Lung (tissue), 11 donors: ENCODE measurements at regions not wholly inside any gene's neighbourhood (a gene's known extent, or its start where the extent isn't known, plus 50 kb on each side); places are given as distances from the start of the nearest gene placed in this dataset.

Source experiments
- ATAC-seq: fragments of 200-7000 bp; cut with Tn5 transposase; one replicate; pipeline ENCODE4 v1.9.1; 2020; ENCODE audit warnings: moderate number of reproducible peaks; ENCODE audit not compliant: insufficient read depth, low FRiP score
- DNase-seq, 3 donors: peaks; one replicate each; pipeline ENCODE4 v3.0.0-alpha.2; 2013 to 2017
- H3K27ac ChIP-seq, 2 donors: one replicate each; pipeline ENCODE4 v1.5.1; 2013; ENCODE audit warnings: mild to moderate bottlenecking in 2 of 2, moderate library complexity in 2 of 2, control low read depth in 1 of 2, inconsistent platforms in 1 of 2, low read depth in 1 of 2, low read length in 1 of 2
- H3K27me3 ChIP-seq, 3 donors: one replicate each; pipeline ENCODE4 v1.5.1; 2013; ENCODE audit warnings: low read length in 2 of 3; ENCODE audit not compliant: control insufficient read depth in 3 of 3, insufficient read depth in 3 of 3
- H3K36me3 ChIP-seq, 4 donors: one replicate each; pipeline ENCODE4 v1.5.1; 2013; ENCODE audit warnings: low read length in 4 of 4, mild to moderate bottlenecking in 1 of 4, moderate library complexity in 1 of 4; ENCODE audit not compliant: control insufficient read depth in 4 of 4, insufficient read depth in 4 of 4
- H3K4me1 ChIP-seq, 5 donors: one replicate each; pipeline ENCODE4 v1.5.1; 2013; ENCODE audit warnings: low read length in 5 of 5, mild to moderate bottlenecking in 2 of 5, moderate library complexity in 1 of 5; ENCODE audit not compliant: control insufficient read depth in 5 of 5, insufficient read depth in 5 of 5
- H3K4me3 ChIP-seq: one replicate; pipeline ENCODE4 v1.5.1; 2013; ENCODE audit warnings: mild to moderate bottlenecking, control low read depth, moderate library complexity
- H3K9ac ChIP-seq, 2 donors: one replicate each; pipeline ENCODE4 v1.5.1; 2013; ENCODE audit warnings: low read length in 2 of 2, control low read depth in 1 of 2; ENCODE audit not compliant: insufficient read depth in 1 of 2
- H3K9me3 ChIP-seq, 4 donors: one replicate each; pipeline ENCODE4 v1.5.1; 2013; ENCODE audit warnings: low read length in 3 of 4, mild to moderate bottlenecking in 1 of 4, moderate library complexity in 1 of 4; ENCODE audit not compliant: control insufficient read depth in 4 of 4, insufficient read depth in 3 of 4
- CTCF ChIP-seq: IDR thresholded peaks from 2 replicates; pipeline ENCODE4 v1.5.1; 2012; ENCODE audit warnings: mild to moderate bottlenecking; ENCODE audit errors: control extremely low read depth, extremely low read depth
- WGBS, 2 donors: extraction: QIAGEN DNeasy Blood & Tissue Kit; methylation state at CpG; one replicate each; pipeline ENCODE4 v1.1.7; 2013; 5-methylcytosine and 5-hydroxymethylcytosine counted together
- donor health status: control.
- donor health status: control.
- donor health status: Bipolar disorder and iron deficiency.
- donor health status: healthy.
- donor health status: DM: yes; HTN: yes; CAD: no.

- Histone ChIP-seq H3K36me3 (no peaks in the 10 kb centered on the region), H3K9me3 (peaks cover 0 to 2% (median 0%) of the 10 kb centered on the region in 4 donors), H3K4me1 (no peaks in the 10 kb centered on the region), H3K27me3 (no peaks in the 10 kb centered on the region), H3K9ac (no peak overlapping the region), H3K4me3 (no peak overlapping the region), H3K27ac (no peak overlapping the region)
- 63 to 87% methylated on average over 4 of the region's 4 CpGs for WGBS, 2 donors
- no peak for ATAC-seq
- no peak for DNase-seq
- no peak for TF ChIP-seq CTCF
Measured at GRCh38 chr11:32526760-32527159, 56.9 kb upstream of the EIF3M start.

- no peak for TF ChIP-seq CTCF
Measured at GRCh38 chr11:32511926-32512325, 71.7 kb upstream of the EIF3M start.

GRCh38 chr11:32510039-32510438, 73.6 kb upstream of the EIF3M start:
- Histone ChIP-seq H3K27me3 (no peaks in the 10 kb centered on the region), H3K4me1 (no peaks in the 10 kb centered on the region), H3K4me3 (no peak overlapping the region), H3K27ac (no peak overlapping the region), H3K9me3 (no peaks in the 10 kb centered on the region), H3K9ac (no peak overlapping the region), H3K36me3 (no peaks in the 10 kb centered on the region)
- no peak for ATAC-seq
- no peak for DNase-seq
- no peak for TF ChIP-seq CTCF
- WGBS, 2 donors, result 36 to 53% methylated on average over 3 of the region's 3 CpGs

More at GRCh38 chr11:32511926-32512325, 71.7 kb upstream of the EIF3M start:
- Histone ChIP-seq H3K4me3 (no peak overlapping the region), H3K36me3 (no peaks in the 10 kb centered on the region), H3K27ac (no peak overlapping the region), H3K27me3 (no peaks in the 10 kb centered on the region), H3K9ac (no peak overlapping the region), H3K9me3 (no peaks in the 10 kb centered on the region), H3K4me1 (no peaks in the 10 kb centered on the region)
- 31 to 43% methylated on average over 5 of the region's 5 CpGs for WGBS, 2 donors
- ATAC-seq, result no peak
- DNase-seq, result no peak

GRCh38 chr11:32508780-32509179, 73.4 kb upstream of the WT1 start:
- Histone ChIP-seq H3K9me3 (no peaks in the 10 kb centered on the region), H3K27me3 (no peaks in the 10 kb centered on the region), H3K4me1 (no peaks in the 10 kb centered on the region), H3K27ac (no peak overlapping the region), H3K9ac (no peak overlapping the region), H3K4me3 (no peak overlapping the region), H3K36me3 (no peaks in the 10 kb centered on the region)
- no peak for ATAC-seq
- no peak for TF ChIP-seq CTCF
- WGBS, 2 donors, result 59 to 74% methylated on average over 1 of the region's 1 CpG
- DNase-seq, result no peak
